Adrenal gland (tissue), 5 donors: ENCODE measurements at regions not wholly inside any gene's neighbourhood (a gene's known extent, or its start where the extent isn't known, plus 50 kb on each side); places are given as distances from the start of the nearest gene placed in this dataset.

Experiments used
- CTCF ChIP-seq, 6 experiments: fragments of 450-650 bp in 4 of 6; fragments of 200-600 bp in 2 of 6; sonication (generic) in 1 of 6; IDR thresholded peaks; 1 replicate in 5 of 6; 2 replicates in 1 of 6; pipeline versions ENCODE4 v1.5.1 to v1.8.0; 2016 to 2021; ENCODE audit warnings: antibody characterized with exemption in 6 of 6, mild to moderate bottlenecking in 2 of 6, moderate library complexity in 1 of 6
- POLR2A ChIP-seq, 2 donors: fragments of 450-650 bp; IDR thresholded peaks; one replicate each; pipeline ENCODE4 v1.6.1; 2017; ENCODE audit warnings: antibody characterized with exemption in 2 of 2, mild to moderate bottlenecking in 2 of 2, moderate library complexity in 1 of 2
- donor health status: DM: no; HTN: no; CAD: no.

DNA sequence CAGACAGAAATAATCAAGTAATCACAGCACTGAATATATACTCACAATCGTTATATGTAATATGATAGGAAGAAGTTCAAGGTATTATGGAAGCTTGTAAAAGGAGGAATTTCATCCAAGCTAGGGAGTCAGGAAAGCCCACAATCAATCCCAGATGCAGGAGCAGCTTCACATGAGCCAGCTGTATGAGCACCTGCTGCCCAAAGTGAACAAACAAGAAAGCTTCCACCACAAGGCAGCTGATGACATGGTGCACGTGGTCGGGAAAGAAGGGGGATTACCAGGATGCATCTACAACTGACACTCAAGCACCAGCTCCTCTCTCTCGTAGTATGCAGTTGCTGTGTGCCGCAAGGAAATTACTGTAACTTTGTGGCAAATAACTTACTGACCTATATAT lies 225.2 kb downstream of the XPNPEP1 start:
- TF ChIP-seq CTCF (IDR thresholded peaks at IDR 0.05): no peak
- no peak for TF ChIP-seq POLR2A (IDR thresholded peaks at IDR 0.05)
